SKM-1 (cell line): ENCODE measurements at regions not wholly inside any gene's neighbourhood (a gene's known extent, or its start where the extent isn't known, plus 50 kb on each side); places are given as distances from the start of the nearest gene placed in this dataset.

Experiments
- DNase-seq: peaks from one replicate; lab custom pipeline; 2025; ENCODE audit not compliant: unreplicated experiment; lab: John Stamatoyannopoulos, UW

DNA sequence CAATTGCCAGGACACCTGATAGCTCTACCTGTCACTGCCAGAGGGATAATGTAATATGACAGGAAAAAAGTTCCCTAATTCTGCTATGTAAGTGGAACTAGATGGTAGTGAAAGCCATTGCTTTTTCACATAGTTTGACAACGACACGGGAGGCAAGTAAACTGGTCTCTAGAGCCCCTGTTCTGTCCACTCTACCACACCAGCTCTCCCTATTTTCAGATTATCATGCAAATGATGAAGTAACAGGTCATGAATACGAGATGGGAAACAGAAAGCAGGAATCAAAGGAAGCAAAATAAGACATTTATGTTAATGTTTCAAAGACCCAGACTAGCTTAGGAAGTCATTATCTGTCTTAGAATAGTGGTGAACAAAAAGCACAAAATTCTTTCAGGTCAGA, 56.2 kb downstream of the TAF11L14 start:
- no peak for DNase-seq

DNA sequence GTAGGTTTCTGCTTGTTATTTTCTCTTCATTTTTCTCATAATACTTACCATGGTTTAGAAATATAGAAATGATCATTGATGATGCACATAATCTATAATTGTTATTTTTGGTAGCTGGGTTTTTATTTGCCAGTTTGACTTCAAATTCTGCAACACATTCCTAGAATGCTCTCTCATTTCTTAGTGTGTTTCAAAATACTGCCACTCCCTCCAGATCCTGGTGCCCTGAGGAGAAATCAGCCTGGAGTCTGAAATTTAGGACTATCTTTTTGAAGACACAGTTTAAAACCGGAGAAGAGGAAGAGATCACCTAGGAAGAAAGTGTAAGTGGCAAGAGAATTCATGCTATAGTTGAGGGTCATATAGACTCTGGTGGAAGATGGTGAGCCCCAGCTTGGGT, 57.5 kb downstream of the TAF11L14 start:
- DNase-seq, result no peak

DNA sequence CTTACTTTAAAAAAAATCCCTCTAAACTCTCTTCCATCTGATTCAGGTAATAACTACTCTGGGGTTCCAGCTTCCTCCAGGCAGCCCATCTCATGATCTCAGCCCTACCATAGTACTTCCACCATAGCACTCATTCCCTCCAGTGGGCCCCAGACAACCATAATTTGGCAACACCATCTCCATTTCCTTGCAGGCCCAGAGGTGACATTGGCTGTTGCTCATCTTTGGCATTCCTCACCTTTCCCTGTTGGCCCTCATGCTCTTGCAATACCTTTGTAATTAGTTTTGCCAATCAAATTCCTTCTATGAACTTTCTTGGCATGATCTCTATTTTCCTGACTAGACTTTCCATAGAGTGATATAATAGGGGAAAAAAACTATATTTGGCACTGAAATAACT, 60.1 kb downstream of the TAF11L14 start:
- no peak for DNase-seq

DNA sequence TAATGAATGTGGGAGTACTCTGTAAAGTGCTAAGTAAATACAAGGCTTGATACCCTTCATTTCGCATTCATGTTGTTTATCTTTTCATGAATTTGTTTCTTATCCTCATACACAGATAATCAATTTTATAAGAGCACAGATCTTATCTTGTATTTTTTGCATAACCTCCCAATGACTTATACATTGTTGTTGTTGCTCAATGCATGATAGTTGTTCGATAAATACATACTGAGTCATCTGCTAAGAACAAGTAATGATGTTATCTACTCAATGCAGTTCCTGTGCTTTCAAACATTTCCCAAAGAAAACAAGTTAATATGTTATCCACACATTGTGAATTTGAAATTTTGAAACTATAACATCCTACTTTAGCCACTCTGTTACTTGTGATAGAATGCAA, 60.7 kb downstream of the TAF11L14 start:
- DNase-seq, result no peak

DNA sequence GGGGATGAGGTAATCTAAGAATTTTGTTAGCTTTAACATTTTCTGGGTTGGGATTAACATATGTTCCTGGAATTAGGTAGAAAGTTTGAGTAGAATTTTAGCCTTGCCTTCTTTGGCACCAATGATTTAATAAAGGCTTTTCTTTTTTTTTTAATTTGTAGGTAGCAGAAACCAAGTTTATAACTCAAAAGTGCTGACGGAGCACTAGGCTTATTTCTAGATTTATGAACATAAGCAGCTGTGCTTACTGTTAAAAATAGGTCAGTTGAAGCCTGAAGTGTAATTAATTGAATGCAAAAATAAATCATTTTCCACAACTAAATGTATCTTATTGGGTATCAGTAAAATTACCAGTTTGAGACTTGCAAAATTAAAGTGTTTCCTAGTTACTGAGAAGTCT, 62.4 kb downstream of the TAF11L14 start:
- no peak for DNase-seq

DNA sequence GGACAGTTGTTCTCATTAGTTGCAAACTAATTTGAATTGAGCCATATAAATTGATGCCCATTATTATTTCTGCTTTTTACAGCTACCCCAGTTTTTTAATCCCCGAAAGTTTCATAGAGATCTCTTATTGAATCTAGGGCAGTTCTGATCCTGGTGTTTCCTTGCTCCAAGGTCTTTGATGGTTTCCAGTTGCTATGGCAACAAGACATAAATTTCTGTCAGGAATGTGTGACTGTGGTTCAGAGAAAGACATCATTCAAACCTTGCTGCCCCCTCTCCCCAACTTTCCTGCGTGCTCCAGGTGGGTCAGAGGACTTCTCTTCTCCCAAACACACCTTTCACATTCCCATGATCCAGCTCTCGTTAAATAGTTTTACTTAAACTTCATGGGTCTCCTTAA, 63.4 kb downstream of the TAF11L14 start:
- DNase-seq, result no peak

DNA sequence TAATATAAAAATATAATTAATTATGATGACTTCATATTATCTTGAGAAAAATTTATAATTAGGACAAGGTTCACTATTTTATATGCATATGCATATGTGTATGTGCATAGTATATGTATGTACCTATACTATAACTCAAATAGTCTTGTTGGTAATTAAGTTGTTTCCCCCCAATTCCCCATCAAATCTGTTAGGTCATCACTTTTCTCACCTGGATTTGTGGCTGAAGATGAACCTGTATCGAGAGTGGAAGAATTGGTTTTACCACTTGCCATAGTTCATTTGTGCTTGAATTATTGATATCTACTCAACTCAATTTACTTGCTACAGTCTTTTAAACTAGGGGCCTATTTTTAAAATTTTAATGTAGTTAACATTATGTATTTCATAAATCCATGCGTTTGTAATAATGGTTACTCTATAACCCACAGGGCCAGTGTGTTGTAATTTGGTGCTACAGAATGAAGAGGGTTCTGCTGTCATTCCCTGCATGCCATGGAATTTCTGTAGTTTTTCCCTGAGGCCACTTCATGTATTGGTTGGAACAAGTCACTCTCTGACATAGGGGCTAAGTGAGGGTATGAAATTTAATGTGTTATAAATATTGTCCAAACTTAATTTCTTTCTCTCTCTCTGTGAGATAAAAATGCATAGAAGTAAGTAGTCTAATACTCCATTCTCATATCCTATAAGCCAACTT, 74.9 kb downstream of the TAF11L14 start:
- DNase-seq, result no peak

DNA sequence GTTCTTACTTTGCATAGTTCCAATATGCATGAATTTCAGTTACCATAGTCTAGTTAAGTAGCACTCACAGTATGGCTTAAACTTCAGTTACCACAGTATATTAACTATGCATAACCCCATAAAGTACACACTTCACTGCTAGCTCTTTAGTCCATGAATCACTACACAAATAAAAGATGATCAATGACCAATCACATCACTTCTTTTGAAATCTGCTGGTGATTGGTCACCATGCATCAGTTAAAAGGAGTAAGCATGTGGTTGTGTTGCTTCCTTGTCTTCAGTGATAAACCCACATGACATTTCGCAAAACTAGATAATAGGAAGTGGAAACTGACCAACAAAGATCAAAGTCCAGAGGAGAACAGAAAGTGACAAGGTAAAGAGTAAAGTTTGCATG, 79.0 kb downstream of the TAF11L14 start:
- peak; percentile 20 for DNase-seq

DNA sequence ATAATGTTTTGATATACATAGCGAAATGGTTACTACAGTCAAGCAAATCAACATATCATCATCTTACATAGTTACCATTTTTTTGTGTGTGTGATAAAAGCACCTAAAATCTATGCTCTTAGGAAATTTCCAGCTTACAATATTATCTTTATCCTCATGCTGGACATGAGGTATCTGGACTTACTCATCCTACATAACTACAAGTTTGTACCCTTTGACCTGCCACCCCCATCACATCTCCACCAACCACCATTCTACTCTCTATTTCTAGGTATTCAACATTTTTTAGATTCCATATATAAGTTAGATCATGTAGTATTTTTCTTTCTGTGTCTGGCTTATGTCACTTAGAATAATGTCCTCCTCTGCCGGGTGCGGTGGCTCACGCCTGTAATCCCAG, 79.9 kb downstream of the TAF11L14 start:
- DNase-seq, result no peak

DNA sequence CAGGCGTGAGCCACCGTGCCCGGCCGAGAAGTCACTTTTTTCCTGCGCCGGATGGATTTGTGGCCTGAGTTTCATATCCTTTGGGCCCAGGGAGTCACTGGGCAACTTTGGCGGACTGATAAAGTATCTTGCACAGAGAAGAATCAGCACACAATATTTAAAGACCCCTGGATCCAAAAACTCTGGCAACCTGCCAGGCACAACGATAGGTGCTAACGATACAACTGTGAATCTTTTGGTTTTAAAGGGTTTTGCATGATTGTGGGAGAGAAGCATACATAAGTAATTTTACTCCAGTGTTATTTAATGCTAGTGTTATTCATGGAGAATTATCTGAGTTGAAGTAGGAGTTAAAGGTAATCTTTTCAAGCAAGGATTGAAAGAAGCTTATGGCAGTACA, 85.3 kb downstream of the TAF11L14 start:
- DNase-seq, result no peak

DNA sequence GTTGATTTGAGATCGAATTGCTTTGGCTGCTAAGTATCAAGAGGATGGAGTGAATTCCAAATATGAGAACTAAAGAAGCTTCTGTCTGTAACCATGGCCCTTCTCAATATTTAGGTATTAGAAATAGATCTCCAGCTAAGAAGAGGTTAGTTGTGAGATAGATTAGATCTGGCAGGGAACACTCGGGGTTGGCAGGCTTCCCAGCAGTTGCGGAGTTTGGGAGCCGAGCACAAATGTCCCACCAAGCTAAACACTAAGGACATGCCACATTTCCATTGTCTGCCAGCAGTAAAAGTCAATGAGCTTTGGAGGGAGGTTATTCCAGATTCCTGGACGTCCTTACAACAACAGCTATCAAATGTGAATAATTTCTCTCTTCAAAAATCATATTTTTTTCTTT, 85.8 kb downstream of the TAF11L14 start:
- DNase-seq, result no peak

DNA sequence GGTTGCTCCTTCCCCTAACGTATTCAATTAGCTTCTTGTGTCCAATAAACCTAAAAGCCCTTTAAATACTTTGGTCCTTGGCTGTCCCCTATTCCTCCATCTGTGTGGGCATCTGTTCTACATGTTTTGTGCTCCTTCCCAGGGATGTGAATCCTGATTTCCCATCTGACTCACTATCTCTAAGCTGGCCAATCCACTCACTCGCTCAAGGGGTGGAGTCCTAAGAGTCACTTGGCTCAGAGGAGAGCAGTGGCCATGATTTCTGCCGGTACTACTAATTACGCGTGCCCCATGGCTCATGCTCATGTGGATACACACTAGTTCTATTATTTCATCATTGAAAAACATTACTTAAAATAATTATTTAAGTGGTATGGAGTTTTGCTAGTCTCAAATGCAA, 89.6 kb downstream of the TAF11L14 start:
- DNase-seq, result no peak

DNA sequence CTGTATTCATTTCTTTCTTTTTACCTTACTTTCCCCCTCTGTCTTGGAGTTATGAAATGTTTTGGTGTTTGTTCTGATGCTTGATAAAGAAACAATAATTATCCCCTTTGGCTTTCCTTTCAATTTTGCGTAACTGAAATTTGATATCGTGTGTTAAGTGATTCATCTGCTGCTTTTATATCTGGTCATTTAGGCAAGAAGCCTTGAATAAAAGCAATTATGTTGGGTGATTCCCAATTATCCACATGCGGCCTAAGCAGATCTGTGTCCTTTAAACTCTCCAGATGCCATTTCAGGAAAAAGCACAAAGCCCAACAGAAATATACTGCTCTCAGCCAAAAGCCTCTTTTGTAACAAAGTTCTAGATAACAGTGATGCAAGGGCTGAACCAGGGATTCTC, 92.8 kb downstream of the TAF11L14 start:
- no peak for DNase-seq

DNA sequence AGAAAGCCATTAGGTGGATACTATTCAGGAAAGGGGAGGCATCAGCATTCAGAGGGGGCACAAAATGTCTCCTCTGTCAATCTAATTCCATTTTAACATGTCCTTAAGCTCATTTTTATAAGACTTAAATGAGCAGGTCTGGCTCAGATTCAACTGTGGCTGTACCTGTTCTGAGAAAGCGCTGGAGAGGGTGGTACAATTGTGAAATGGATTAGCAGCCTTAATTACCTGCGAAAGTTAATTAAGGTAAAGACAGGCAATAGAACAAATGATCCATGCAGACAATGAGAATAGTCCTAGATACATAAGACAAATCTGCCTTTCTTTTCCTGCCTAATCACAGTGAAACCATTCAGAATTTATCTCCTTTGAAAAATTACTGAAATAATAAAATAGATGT, 96.2 kb downstream of the TAF11L14 start:
- DNase-seq, result no peak

DNA sequence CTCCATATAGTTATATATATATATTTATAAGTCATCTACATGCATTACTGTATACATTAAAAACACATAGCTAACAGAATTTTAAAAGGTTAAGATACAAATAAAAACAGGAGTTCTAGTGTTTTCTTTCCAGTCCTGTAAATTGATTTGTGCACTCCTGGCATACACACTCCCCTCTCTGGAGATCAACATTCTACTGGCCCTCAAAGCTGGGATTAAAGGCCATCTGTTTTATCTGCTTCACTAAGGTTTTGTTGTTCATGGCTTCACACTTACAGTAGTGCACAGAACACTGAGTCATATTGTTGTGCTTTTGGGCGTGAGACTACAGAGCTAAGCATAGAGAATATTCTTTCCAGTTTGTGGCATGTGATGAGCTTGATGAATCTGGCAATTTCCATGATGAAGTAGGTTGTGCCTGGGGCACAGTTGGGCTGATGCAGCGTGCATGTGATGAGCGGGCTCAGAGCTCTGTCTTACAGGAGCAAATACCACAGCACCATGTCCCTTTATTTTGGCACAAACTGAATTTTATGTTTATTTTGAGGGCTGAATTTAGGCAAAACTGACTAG, 98.2 kb downstream of the TAF11L14 start:
- no peak for DNase-seq

DNA sequence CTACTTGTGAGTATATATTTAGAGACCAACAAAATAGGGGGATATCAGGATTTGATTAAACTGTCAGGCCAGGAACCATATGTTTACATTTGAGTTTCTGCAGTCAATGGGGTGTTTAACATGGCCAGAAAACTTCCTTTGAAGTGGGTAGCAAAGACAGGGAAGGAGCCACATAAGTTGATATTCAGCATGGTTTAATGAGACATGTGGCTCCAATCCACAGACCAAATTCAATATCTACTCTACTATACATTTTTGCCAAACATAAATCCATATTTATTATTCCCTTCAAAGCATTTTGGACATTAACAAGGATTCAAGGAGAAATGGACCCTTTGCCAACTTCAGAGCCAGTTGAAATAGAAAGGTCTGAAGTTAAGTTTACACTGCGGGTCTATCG, 99.8 kb downstream of the TAF11L14 start:
- DNase-seq, result no peak

DNA sequence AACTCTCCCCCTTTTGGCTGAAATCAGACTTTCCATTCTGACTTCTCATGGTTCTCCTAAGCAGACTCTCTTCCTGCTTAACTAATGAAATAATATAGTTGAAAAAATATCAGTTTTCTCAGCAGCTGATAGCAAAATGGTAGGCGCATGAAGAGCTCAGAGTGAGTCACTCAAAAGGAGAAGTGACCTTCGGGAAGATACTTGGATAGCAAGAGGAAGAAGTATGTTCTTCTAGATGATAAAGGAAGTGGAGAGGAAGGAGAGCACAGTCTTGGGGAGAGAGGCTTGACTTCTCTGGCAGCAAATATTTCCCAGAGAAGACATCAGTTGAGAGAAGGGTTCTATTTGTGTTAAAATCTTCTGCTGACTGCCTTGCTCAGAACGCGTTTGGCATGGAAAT, 101.5 kb downstream of the TAF11L14 start:
- peak; percentile 35 for DNase-seq

DNA sequence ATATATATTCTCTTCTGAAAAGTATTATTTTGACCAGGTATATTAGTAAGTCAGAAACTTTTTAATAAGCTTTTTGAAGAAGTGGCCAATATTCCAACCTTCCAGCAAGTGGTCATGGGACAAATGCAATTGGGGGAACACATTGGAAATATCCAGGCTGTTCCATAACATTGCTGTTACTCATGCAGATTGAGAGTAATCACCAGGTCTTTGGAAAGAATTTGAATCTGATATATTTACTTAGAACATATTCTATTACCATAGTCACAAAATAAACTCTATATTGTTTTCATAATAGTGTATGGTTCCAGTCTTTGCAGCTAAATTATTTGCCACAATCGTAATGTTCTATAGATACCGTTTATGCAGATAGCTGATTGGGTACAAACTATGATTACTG, 102.8 kb downstream of the TAF11L14 start:
- no peak for DNase-seq

DNA sequence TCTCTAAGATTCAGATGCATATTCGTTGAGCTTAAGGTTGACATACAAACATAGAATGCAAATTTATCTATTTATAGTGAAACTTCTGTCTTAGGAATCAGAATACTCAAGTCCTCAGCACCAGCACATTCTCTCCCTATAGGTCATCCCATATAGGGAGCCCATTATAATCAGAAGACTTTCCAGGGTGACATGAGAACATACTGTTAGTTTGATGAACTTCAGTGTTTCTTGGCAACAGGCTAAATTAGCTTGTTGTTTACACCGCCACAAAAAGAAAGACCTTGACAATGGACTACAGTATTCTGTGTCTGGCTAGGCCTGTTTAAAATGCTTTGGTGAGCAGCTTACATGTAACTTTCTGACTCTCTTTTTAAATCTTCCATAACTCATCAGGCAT, 104.2 kb downstream of the TAF11L14 start:
- DNase-seq, result no peak

DNA sequence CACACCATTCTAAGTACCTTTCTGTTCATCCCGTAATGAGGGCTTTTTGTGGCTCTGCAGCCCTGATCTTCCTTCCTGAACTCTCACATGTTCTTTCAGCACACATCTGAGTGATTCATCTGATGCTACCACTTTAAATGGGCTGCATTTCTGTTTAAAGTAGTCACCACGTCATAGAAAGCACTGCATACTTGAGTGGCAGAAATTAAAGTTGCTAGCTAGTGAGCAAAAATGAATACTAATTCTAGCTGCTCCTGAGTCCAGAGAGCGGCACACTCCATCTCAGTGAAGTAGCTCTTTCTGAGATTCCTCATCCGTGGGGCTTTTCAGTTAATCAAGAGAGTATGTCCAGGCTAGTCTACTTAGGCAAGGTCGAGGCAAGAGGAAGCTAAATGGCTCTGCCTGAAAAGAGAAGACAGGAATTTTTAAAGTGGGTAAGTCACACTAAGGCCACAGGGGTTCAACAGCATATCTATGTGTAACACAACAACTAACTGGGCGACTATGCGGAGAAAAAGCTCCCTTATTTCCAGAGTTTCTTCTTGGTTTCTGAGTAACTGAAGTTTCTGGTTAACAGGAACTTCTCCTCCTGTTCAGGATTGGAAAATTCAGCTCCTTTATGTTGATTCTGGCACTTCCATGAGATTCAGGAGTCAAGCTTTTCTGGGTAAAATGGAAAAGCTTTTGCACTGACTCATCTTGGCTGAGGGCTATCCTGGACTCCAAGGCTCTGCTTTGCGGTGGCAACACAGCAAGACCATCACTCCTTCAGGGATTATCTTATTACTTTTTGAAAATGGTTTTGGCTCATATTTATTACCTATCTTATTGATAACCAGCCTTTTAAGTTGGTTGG, 109.5 kb downstream of the TAF11L14 start:
- no peak for DNase-seq

DNA sequence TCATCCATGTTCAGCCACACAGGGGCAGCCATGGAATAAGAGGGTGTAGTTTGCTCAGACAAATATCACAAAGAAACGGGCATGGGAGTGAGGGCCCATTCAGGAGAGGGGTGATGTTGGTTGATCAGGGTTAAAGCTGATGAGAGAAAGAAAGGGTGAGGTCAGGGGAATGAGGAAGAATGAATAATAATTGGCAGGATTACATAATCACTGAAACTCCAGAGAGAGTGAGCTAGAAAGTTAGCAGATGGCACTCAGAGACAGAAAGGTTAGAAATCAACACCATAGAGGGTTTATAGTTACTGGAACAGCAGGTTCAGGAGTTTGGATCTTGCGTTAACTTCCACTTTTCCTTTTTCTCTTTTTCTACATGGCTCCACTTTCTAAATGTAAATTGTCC, 113.9 kb downstream of the TAF11L14 start:
- DNase-seq, result no peak

DNA sequence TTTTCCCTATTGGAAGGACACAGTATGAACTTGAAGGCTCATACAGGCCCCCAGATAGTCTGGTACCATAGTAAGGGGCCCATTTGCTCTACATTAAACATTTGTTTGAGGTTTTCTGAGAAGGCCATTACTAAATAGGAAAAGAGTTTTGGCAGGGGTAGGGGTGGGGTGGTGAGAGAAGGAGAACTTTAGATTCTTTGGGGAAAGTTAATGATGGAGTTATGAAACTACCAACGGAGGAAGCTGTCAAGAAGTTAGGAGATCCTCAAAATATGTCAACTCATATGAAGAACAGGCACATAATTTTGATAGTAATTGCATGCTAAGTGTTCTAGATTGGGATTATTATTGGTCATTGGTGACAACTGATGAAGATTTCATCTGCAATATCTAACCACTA, 114.7 kb downstream of the TAF11L14 start:
- DNase-seq, result no peak
